OCI-LY7 (cell line): ENCODE measurements at regions not wholly inside any gene's neighbourhood (a gene's known extent, or its start where the extent isn't known, plus 50 kb on each side); places are given as distances from the start of the nearest gene placed in this dataset.

Experiments used
- BruUV-seq: library from RNA; stranded (reverse); fragments of 400-500 nt; replicated peaks from 2 replicates; lab custom pipeline; 2021; lab: Mats Ljungman, UMichigan
- CTCF ChIA-PET: fragments of 300-600 bp; sonication (Branson Sonifier 250); formaldehyde crosslinking; loops from one replicate; lab custom pipeline; 2022; ENCODE audit warnings: antibody characterized with exemption; ENCODE audit not compliant: unreplicated experiment; lab: Charles Lee
- POLR2A ChIA-PET: fragments of 300-600 bp; sonication (Branson Sonifier 250); formaldehyde crosslinking; loops from one replicate; lab custom pipeline; 2022; ENCODE audit warnings: antibody characterized with exemption; lab: Charles Lee
- DNase-seq: peaks from one replicate; pipeline ENCODE4 v3.0.0-alpha.2; 2015; ENCODE audit warnings: low spot score
- H2AFZ ChIP-seq: fragments of 200-600 bp; sonication (generic), shearing (Covaris generic); 2 replicates; pipeline ENCODE4 v1.6.1; 2014; ENCODE audit warnings: mild to moderate bottlenecking, antibody characterized with exemption, low read length, moderate library complexity
- H3K27ac ChIP-seq: fragments of 200-600 bp; sonication (generic); 2 replicates; pipeline ENCODE4 v1.5.1; 2014; ENCODE audit warnings: mixed run types, low read depth, mild to moderate bottlenecking, moderate library complexity, low read length, inconsistent platforms; ENCODE audit not compliant: poor library complexity, severe bottlenecking
- H3K36me3 ChIP-seq: fragments of 200-600 bp; sonication (generic); 2 replicates; pipeline ENCODE4 v1.6.1; 2014; ENCODE audit warnings: mild to moderate bottlenecking, antibody characterized with exemption, low read length, moderate library complexity, mixed read lengths; ENCODE audit not compliant: insufficient read depth
- H3K4me1 ChIP-seq: fragments of 200-600 bp; sonication (generic); 2 replicates; pipeline ENCODE4 v1.5.1; 2014; ENCODE audit warnings: mild to moderate bottlenecking, low read length; ENCODE audit not compliant: insufficient read depth, poor library complexity, severe bottlenecking
- H3K4me2 ChIP-seq: fragments of 200-600 bp; sonication (generic); 2 replicates; pipeline ENCODE4 v1.6.1; 2014; ENCODE audit warnings: mild to moderate bottlenecking, low read length
- H3K4me3 ChIP-seq: fragments of 200-600 bp; sonication (generic); 2 replicates; pipeline ENCODE4 v1.5.1; 2014; ENCODE audit warnings: mild to moderate bottlenecking, low read depth, low read length; ENCODE audit not compliant: poor library complexity, severe bottlenecking
- H3K79me2 ChIP-seq: fragments of 200-600 bp; sonication (generic); 2 replicates; pipeline ENCODE4 v1.6.1; 2016; ENCODE audit warnings: low read depth, mild to moderate bottlenecking, low read length, moderate library complexity, mixed read lengths; ENCODE audit not compliant: insufficient read depth
- H3K9me2 ChIP-seq: fragments of 200-600 bp; sonication (generic); 2 replicates; pipeline ENCODE4 v1.6.1; 2016; ENCODE audit warnings: mild to moderate bottlenecking, low read length, mixed read lengths; ENCODE audit not compliant: insufficient read depth
- H3K9me3 ChIP-seq: fragments of 200-600 bp; sonication (generic); 2 replicates; pipeline ENCODE4 v1.6.1; 2014; ENCODE audit warnings: mild to moderate bottlenecking, mixed run types, low read length, mixed read lengths
- H4K20me1 ChIP-seq: fragments of 200-600 bp; sonication (generic); 2 replicates; pipeline ENCODE4 v1.6.1; 2014; ENCODE audit warnings: mild to moderate bottlenecking, antibody characterized with exemption, low read length, moderate library complexity, mixed read lengths; ENCODE audit not compliant: insufficient read depth
- EZH2phosphoT487 ChIP-seq: fragments of 200-600 bp; sonication (generic); IDR thresholded peaks from 2 replicates; pipeline ENCODE4 v1.6.1; 2018; ENCODE audit warnings: low read depth, borderline replicate concordance, mild to moderate bottlenecking, mixed run types, antibody characterized with exemption, low read length, moderate library complexity, mixed read lengths
- intact Hi-C: fragments of 100-400 bp; cut with micrococcal nuclease; formaldehyde crosslinking; loops from one replicate; pipeline ENCODE4 v1.10.0; 2022; ENCODE audit not compliant: unreplicated experiment
- TF ChIP-seq, protein P1 (sequence below): fragments of 200-600 bp; sonication (generic); conservative IDR thresholded peaks from 2 replicates; pipeline ENCODE4 v1.5.1; 2014; ENCODE audit warnings: mild to moderate bottlenecking, antibody characterized with exemption, low read length, moderate library complexity, mixed read lengths

DNA sequence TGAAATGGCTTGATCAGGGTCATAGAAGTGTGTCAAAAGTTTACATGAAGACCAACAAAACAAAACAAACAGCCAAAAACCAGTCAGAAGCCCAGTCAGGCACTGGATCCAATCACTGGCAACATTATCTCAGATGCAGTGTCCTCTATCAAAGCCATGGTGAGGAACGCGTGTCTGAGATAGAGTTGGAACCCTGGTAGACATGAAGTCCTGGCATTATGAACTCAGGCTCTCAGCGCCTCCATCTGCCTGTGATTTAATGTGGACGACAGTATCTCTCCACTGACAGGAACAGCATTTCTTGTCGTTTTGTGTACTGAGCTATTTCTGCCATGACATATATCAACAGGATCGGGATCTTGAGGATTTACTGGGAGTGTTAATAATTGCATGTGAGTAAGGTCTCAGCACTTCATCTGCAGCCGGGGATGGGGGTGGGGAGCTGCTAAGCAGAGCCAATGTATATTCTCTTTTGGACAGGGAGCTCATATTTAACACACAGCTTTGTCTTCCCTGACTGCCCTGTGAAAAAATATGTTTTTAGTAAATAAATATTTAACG lies 1120.0 kb downstream of the IGSF11 start:
- Histone ChIP-seq H3K79me2 (no peaks in the 10 kb centered on the region), H3K4me3 (no peak overlapping the region), H3K9me3 (no peaks in the 10 kb centered on the region), H3K27ac (no peak overlapping the region), H3K4me2 (no peak overlapping the region), H2AFZ (no peak overlapping the region), H3K36me3 (no peaks in the 10 kb centered on the region), H3K4me1 (no peaks in the 10 kb centered on the region), H3K9me2 (no peaks in the 10 kb centered on the region), H4K20me1 (no peaks in the 10 kb centered on the region)
- no peak for DNase-seq
- CTCF ChIA-PET: interaction anchor here (0.6 kb wide), 1 partner anchor 99 kb away, joined by 3 read pairs; no protein-coding TSS in a partner anchor
- no TSS peak for BruUV-seq
- no peak for TF ChIP-seq EZH2phosphoT487
- TF ChIP-seq, protein P1, sequence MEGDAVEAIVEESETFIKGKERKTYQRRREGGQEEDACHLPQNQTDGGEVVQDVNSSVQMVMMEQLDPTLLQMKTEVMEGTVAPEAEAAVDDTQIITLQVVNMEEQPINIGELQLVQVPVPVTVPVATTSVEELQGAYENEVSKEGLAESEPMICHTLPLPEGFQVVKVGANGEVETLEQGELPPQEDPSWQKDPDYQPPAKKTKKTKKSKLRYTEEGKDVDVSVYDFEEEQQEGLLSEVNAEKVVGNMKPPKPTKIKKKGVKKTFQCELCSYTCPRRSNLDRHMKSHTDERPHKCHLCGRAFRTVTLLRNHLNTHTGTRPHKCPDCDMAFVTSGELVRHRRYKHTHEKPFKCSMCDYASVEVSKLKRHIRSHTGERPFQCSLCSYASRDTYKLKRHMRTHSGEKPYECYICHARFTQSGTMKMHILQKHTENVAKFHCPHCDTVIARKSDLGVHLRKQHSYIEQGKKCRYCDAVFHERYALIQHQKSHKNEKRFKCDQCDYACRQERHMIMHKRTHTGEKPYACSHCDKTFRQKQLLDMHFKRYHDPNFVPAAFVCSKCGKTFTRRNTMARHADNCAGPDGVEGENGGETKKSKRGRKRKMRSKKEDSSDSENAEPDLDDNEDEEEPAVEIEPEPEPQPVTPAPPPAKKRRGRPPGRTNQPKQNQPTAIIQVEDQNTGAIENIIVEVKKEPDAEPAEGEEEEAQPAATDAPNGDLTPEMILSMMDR: no peak
- POLR2A ChIA-PET: interaction anchor here (0.6 kb wide), 2 partner anchors 27 to 120 kb away, joined by 3 read pairs; no protein-coding TSS in a partner anchor
- intact Hi-C loops: no loop called here

DNA sequence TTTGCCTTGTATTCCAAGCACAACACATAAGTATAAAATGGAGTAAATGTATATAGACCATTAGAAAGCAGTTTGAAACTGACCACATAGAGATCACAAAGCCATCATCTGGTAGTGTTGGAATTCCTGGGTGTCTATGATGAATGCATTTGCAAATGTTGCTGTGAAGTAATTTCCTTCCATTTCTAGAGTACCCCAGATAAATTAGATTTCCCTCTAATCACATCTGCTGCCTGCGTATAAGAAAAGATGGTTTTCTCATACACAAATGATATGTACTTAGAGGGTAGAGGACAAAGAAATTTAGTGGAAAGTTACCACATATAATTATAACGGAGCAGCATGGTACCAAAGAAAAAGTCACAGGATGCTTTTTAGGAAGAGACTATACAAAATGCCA lies 1117.8 kb downstream of the IGSF11 start:
- Histone ChIP-seq H3K27ac (no peak overlapping the region), H4K20me1 (no peaks in the 10 kb centered on the region), H3K36me3 (no peaks in the 10 kb centered on the region), H3K9me3 (no peaks in the 10 kb centered on the region), H3K4me2 (no peak overlapping the region), H3K4me1 (no peaks in the 10 kb centered on the region), H3K79me2 (no peaks in the 10 kb centered on the region), H2AFZ (no peak overlapping the region), H3K4me3 (no peak overlapping the region), H3K9me2 (no peaks in the 10 kb centered on the region)
- TF ChIP-seq, protein P1: no peak
- no peak for TF ChIP-seq EZH2phosphoT487
- intact Hi-C loops: no loop called here
- CTCF ChIA-PET: no interaction called here
- no TSS peak for BruUV-seq
- no peak for DNase-seq
- POLR2A ChIA-PET: no interaction called here

DNA sequence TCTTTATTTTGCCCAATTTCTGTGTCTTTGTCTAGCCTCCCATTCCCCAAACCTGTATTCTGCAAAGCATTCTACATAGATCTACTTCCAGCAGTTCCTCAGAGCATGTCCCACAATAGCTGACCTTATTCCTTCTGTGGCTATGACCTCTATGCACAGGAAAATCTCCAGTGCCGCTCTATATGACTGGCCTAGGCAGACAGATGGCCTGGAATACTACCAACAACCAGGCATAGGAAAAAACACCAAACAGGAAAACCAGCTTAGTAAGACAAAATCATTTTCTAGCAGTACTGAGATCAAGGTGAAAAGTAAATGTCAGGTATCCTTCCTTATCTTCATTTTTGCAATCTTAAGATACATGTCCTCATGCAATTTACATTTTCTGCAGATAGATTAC lies 1115.0 kb downstream of the IGSF11 start:
- POLR2A ChIA-PET: interaction anchor here (0.6 to 1.4 kb wide), 2 partner anchors 9 to 1320 kb away, joined by 4 read pairs; no protein-coding TSS in a partner anchor
- no peak overlapping the region for H3K4me3 ChIP-seq
- no peak for DNase-seq

More for the DNA sequence above, 1115.0 kb downstream of the IGSF11 start:
- Histone ChIP-seq H2AFZ (no peak overlapping the region), H3K9me2 (no peaks in the 10 kb centered on the region), H3K9me3 (no peaks in the 10 kb centered on the region), H3K36me3 (no peaks in the 10 kb centered on the region), H3K4me1 (no peaks in the 10 kb centered on the region), H4K20me1 (no peaks in the 10 kb centered on the region), H3K27ac (no peak overlapping the region), H3K4me2 (no peak overlapping the region), H3K79me2 (no peaks in the 10 kb centered on the region)
- CTCF ChIA-PET: no interaction called here
- intact Hi-C loops: no loop called here
- BruUV-seq: no TSS peak
- no peak for TF ChIP-seq EZH2phosphoT487
